DMS153 (cell line): ENCODE measurements at regions not wholly inside any gene's neighbourhood (a gene's known extent, or its start where the extent isn't known, plus 50 kb on each side); places are given as distances from the start of the nearest gene placed in this dataset.

Source experiments
- DNase-seq: peaks from one replicate; lab custom pipeline; 2025; lab: John Stamatoyannopoulos, UW

GRCh38 chr13:67440236-67440975 lies 210.3 kb upstream of the PCDH9 start:
- no peak for DNase-seq

GRCh38 chr13:67439365-67439764 lies 209.2 kb upstream of the PCDH9 start:
- DNase-seq = no peak

- no peak for DNase-seq
Measured at GRCh38 chr13:67438465-67438864, 208.3 kb upstream of the PCDH9 start.

- no peak for DNase-seq
Measured at GRCh38 chr13:67437244-67437643, 207.1 kb upstream of the PCDH9 start.

GRCh38 chr13:67421475-67421874 lies 191.3 kb upstream of the PCDH9 start:
- no peak for DNase-seq

- no peak for DNase-seq
Measured at GRCh38 chr13:67416047-67416925, 186.2 kb upstream of the PCDH9 start.

- DNase-seq = no peak
Measured at GRCh38 chr13:67410645-67411044, 180.5 kb upstream of the PCDH9 start.

- no peak for DNase-seq
Measured at GRCh38 chr13:67408798-67409197, 178.7 kb upstream of the PCDH9 start.

GRCh38 chr13:67402546-67402945 lies 172.4 kb upstream of the PCDH9 start:
- DNase-seq = no peak

GRCh38 chr13:67395577-67395976 lies 165.4 kb upstream of the PCDH9 start:
- no peak for DNase-seq

GRCh38 chr13:67392014-67392413 lies 161.9 kb upstream of the PCDH9 start:
- DNase-seq = no peak

GRCh38 chr13:67390462-67391086 lies 160.4 kb upstream of the PCDH9 start:
- DNase-seq = no peak

- no peak for DNase-seq
Measured at GRCh38 chr13:67389171-67389570, 159.0 kb upstream of the PCDH9 start.

GRCh38 chr13:67383109-67383757 lies 153.1 kb upstream of the PCDH9 start:
- DNase-seq = peak; percentile 6

GRCh38 chr13:67377919-67378318 lies 147.8 kb upstream of the PCDH9 start:
- DNase-seq = no peak

GRCh38 chr13:67374391-67374790 lies 144.3 kb upstream of the PCDH9 start:
- DNase-seq = no peak

GRCh38 chr13:67372868-67373464 lies 142.8 kb upstream of the PCDH9 start:
- no peak for DNase-seq

GRCh38 chr13:67369895-67370660 lies 139.9 kb upstream of the PCDH9 start:
- no peak for DNase-seq

GRCh38 chr13:67367399-67367798 lies 137.3 kb upstream of the PCDH9 start:
- no peak for DNase-seq

GRCh38 chr13:67366533-67366932 lies 136.4 kb upstream of the PCDH9 start:
- DNase-seq = no peak

GRCh38 chr13:67355812-67356476 lies 125.8 kb upstream of the PCDH9 start:
- no peak for DNase-seq
